Stimulated activated CD8-positive, alpha-beta memory T cell treated with anti-CD3 and anti-CD28 coated beads, Interleukin-4, amount 100 ng/mL, for 24 hours (primary cell): ENCODE measurements at regions not wholly inside any gene's neighbourhood (a gene's known extent, or its start where the extent isn't known, plus 50 kb on each side); places are given as distances from the start of the nearest gene placed in this dataset.
"Not testable (repeated sequence)": the region's sequence is repeated elsewhere in the genome, so short reads cannot be mapped to it uniquely, and the experiment has no call there.

Experiments
- DNase-seq: peaks from one replicate; pipeline ENCODE4 v3.0.0-alpha.2; 2020; ENCODE audit warnings: low read depth

DNA sequence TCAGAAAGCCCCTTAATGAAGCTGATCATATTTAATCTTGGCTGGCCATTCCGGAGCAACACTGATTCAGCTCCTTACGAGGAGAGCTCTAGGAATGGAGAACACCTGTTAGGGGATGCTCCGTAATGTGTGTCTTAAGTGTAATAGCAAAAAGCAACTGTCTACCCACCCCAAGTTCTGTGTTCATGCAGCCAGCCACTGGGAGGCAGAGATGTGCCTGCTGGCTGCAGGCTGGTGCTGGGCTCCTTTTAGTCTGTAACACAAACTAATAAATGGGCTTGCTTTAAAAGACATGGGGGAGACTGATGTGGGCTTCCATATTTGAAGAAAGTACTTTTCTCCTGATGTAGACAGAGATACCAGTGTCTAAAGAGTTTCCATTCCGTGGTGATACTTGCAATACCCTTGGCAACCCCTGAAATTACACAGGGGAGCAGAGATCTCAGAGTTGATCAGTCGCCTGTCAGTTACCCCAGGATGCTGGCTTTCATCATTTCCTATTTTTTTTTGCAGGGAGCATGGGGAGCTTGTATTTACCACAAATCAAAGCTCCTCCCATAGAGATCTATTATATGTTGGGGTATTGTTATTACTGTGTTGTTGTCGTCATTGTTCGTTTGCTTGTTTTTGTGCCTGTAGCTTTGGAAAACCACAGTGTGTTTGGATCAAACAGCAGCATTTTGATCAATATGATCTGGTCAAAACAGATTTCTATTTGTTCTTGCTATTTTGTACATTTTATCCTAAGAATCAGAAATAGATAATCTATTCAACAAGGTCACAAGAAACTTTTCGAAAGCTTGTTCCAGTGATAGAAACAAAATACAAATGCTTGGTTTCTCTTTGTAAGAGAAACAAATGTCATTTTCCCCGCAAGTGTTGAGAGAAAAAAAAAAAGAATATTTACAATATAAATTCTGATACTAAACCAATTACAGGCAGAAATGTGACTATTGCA, 65.8 kb downstream of the MTX3 start:
- DNase-seq = no peak

GRCh38 chr5:79923431-79923830, 67.6 kb downstream of the MTX3 start:
- DNase-seq = no peak

- no peak for DNase-seq
These were observed 68.4 kb downstream of the MTX3 start for GRCh38 chr5:79922626-79923025.

DNA sequence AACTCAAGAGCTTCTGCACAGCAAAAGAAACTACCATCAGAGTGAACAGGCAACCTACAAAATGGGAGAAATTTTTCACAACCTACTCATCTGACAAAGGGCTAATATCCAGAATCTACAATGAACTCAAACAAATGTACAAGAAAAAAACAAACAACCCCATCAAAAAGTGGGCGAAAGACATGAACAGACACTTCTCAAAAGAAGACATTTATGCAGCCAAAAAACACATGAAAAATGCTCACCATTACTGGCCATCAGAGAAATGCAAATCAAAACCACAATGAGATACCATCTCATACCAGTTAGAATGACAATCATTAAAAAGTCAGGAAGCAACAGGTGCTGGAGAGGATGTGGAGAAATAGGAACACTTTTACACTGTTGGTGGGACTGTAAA, 83.6 kb downstream of the MTX3 start:
- DNase-seq = not testable (repeated sequence)

DNA sequence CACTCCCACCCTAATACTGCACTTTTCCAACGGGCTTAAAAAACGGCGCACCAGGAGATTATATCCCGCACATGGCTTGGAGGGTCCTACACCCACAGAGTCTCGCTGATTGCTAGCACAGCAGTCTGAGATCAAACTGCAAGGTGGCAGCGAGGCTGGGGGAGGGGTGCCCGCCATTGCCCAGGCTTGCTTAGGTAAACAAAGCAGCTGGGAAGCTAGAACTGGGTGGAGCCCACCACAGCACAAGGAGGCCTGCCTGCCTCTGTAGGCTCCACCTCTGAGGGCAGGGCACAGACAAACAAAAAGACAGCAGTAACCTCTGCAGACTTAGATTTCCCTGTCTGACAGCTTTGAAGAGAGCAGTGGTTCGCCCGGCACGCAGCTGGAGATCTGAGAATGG, 88.5 kb downstream of the MTX3 start:
- DNase-seq = not testable (repeated sequence)

DNA sequence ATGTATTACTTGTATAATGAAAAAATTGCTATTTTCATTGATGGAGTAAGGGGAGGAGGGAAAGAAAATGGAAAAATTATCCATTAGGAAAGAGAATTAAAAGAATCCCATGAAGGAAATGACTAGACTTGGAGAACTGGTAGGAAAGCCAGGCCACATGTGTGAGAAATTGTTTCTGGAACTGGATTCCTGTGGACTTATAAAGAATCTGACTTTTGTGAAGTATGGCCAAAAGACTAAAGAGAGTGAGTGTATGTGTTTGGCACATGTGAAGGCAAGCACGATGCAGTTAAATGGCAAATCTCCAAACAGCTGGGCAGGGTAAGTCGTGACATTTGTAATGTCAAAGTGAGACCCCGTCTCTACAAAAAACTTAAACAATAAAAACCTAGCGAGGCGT, 89.4 kb downstream of the MTX3 start:
- no peak for DNase-seq

DNA sequence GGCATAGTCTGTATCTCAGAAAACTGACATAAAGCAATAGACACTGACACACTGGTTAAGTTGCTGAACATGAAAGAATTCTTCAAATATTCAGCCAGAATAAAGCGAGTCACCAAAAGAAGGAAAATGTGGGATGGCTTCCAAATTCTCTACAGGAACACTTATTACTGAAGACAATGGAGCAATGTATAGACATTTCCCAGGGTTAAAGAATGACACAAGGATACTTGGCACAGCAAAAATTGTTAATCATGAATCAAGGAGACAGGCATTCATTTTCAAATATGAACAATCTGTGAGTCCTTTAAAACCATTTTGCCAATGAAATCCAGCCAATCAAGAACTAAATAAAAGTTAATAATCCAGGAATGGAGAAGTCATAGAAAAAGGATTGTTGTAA, 92.5 kb downstream of the MTX3 start:
- no peak for DNase-seq

DNA sequence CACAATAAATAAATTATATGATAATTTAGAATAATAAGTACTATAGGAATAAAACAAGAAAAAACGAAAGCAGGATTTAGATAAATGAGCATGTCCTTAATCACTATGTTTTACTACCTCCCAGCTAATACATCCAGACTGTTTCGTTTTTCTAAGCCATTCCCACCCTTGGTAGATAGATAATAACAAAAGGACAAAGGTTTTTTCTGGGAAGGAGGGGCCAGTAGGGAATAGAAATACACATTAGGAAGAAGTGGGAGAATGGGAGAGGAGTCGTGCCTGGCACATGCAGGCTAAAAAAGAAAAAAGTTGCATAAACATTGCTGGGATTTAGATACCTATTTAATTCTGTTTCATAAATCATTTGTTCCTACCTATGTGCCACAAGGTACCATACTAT, 97.1 kb downstream of the MTX3 start:
- no peak for DNase-seq

- DNase-seq = no peak
These were observed 97.6 kb downstream of the MTX3 start for GRCh38 chr5:79893485-79893884.

DNA sequence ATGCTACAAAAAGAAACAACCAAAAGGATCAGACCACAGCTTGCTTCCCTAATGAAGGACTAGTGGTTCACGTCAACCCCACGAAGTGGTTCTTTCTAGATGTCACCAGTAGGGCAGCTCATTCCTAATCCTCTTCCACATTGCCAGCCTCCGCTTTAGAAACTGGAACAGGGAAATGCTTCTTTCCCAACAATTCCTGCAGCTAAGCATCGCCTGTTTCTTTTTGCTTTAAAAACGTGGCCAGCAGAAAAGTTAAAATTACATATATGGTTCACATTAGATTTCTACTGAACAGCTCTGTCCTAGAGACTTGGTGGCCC, 100.2 kb downstream of the MTX3 start:
- DNase-seq = no peak

GRCh38 chr5:79890119-79890929, 100.7 kb downstream of the MTX3 start:
- DNase-seq = no peak

DNA sequence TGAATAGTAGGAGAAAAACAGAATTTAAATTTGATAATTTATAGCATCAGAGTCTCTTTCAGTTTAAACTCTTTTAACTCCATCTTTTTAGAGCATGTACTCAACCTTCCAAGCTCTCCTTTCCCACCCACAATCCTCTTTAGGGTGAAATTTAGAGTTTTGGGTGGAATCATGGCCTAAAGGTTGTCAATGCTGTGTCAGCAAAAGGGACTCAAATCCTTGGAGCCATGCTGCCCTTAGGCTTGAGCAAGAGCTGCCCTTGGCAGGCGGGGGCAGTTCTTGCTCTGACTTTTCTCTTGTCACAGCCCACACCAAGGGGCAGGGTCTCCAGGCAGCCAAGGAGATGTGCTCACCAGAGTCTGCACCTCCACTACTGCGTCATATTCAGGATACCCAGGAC, 102.4 kb downstream of the MTX3 start:
- no peak for DNase-seq

- no peak for DNase-seq
These were observed 104.0 kb downstream of the MTX3 start for GRCh38 chr5:79886925-79887655.

DNA sequence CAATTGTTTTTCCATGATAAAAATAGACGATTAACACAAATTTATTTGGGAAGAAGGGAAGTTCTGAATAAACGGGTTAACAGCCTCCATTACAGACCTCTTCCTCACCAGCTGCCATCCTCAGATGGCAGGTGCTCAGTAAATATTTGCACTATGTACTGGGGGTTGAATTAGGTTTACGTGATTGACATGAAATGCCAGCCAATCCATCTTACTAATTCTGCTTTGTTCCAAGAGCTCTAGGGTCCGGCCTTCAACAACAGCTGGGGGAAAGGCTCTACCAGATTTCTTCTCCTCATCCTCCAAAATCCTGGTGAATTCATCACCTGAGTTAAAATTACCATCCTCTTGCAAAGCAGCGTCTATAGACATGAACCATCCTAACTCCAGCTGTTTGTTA, 104.6 kb downstream of the MTX3 start:
- DNase-seq = no peak

DNA sequence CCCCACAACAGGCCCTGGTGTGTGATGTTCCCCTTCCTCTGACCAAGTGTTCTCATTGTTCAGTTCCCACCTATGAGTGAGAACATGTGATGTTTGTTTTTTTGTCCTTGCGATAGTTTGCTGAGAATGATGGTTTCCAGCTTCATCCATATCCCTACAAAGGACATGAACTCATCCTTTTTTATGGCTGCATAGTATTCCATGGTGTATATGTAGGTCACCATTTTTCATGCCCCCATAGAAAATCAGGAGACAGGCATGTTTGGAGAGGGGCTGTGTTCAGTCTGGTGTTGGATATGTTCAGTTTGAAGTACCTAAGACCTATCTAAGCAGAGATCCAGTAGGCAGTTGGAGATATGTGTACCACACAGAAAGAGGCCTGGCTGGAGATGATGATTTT, 111.2 kb downstream of the MTX3 start:
- DNase-seq = not testable (repeated sequence)

- no peak for DNase-seq
These were observed 112.2 kb downstream of the MTX3 start for GRCh38 chr5:79878721-79879336.

- no peak for DNase-seq
These were observed 112.9 kb downstream of the MTX3 start for GRCh38 chr5:79878136-79878679.

DNA sequence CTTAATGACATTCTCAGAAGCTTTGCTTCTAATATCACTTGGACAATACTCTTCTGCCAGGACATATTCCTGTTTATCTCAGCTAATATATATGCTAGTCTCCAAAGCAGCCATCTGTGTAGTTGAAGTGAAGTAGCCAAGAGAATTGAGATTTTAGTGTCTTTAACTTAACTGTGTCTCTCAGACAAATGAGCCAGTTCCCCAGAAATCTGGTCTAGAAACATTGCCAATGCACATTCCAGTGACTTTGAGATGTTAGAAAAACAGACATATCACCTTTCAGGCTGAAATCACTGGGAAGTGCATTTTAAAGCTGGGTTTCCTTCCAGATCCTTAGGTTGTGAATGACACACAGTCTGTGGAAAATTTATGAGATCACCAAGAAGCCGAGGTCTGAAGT, 114.6 kb downstream of the MTX3 start:
- DNase-seq = no peak

DNA sequence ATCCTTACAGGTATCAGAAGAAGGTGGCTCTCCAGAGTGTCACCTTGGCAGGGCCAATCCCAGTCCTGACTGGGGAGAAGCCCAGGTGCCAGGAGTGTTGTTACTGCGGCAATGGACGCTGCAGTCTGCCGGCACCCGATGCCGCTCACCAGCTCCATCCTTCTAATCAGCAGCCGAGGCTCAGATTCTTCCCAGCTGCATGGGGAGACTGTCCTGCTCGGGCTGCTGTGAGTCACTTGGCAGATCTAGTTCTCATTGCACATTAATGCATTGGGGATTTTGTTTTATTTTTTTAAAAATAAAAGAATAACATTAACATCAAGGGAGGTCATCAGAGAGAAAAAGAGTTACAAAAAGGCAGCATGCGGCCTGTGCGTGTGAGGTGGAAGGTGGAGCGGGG, 115.8 kb downstream of the MTX3 start:
- no peak for DNase-seq

GRCh38 chr5:79873187-79873586, 117.9 kb downstream of the MTX3 start:
- no peak for DNase-seq

DNA sequence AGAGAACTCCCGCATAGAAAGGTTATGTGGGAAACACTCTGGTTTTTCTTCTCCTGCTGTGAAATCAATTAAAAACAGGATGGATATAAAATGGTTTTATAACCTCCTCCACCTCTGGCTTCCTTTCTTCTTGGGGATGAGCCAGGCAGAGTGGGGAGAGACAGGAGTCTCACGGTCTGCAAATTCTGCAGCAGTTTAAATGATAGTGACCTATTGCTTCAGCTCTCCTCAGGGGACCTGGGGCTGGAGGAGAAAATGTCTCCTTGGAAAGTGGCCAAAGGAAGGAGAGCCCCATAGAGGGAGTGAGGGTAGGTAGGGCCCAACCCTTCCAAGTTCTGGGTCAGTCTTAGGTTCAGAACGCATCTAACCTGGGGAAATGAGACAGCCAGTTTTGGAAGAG, 118.8 kb downstream of the MTX3 start:
- DNase-seq = no peak
